ENCODE measurements at regions not wholly inside any gene's neighbourhood (a gene's known extent, or its start where the extent isn't known, plus 50 kb on each side); places are given as distances from the start of the nearest gene placed in this dataset.
A peak's percentile ranks its signal among the peaks of the same experiment; 100 is the strongest.

DNA sequence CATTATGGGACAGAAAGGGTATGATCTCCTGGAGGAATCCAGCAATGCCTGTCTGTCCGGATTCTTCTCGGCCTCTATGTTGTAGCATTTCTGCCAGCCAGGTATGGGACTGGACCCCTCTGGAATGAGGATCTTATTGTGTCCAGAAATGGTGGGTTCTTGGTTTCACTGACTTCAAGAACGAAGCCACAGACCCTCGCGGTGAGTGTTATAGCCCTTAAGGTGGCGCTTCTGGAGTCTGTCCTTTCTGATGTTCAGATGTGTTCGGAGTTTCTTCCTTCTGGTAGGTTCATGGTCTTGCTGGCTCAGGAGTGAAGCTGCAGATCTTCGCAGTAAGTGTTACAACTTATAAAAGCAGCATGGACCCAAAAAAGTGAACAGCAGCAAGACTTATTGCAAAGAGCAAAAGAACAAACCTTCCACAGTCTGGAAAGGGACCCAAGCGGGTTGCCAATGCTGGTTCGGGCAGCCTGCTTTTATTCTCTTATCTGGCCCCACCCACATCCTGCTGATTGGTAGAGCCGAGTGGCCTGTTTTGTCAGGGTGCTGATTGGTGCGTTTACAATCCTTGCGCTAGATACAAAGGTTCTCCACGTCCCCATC is 62.3 kb upstream of the IER3 start:
- H3K79me2 ChIP-seq (ENCODE audit: insufficient read depth, low read depth, low read length), result no peaks in the 10 kb centered on the region
- no peak overlapping the region for H3K4me3 ChIP-seq (ENCODE audit: low read depth, low read length, poor library complexity, severe bottlenecking)
- ChIA-PET POLR2A (no interaction called here), CTCF (ENCODE audit: unreplicated experiment) (interaction anchor here (0.6 kb wide), 1 partner anchor 209 kb away, joined by 3 read pairs; no protein-coding TSS in a partner anchor)
- no peak overlapping the region for H3K4me2 ChIP-seq (ENCODE audit: low read length)
- no peaks in the 10 kb centered on the region for H4K20me1 ChIP-seq (ENCODE audit: insufficient read depth, low read length)
- TF ChIP-seq EZH2phosphoT487 (IDR thresholded peaks at IDR 0.05; ENCODE audit: borderline replicate concordance, low read depth, low read length), result no peak
- TF ChIP-seq, protein P1, sequence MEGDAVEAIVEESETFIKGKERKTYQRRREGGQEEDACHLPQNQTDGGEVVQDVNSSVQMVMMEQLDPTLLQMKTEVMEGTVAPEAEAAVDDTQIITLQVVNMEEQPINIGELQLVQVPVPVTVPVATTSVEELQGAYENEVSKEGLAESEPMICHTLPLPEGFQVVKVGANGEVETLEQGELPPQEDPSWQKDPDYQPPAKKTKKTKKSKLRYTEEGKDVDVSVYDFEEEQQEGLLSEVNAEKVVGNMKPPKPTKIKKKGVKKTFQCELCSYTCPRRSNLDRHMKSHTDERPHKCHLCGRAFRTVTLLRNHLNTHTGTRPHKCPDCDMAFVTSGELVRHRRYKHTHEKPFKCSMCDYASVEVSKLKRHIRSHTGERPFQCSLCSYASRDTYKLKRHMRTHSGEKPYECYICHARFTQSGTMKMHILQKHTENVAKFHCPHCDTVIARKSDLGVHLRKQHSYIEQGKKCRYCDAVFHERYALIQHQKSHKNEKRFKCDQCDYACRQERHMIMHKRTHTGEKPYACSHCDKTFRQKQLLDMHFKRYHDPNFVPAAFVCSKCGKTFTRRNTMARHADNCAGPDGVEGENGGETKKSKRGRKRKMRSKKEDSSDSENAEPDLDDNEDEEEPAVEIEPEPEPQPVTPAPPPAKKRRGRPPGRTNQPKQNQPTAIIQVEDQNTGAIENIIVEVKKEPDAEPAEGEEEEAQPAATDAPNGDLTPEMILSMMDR (conservative IDR thresholded peaks at IDR 0.05; ENCODE audit: low read length), result no peak
- H3K4me1 ChIP-seq (ENCODE audit: insufficient read depth, low read length, poor library complexity, severe bottlenecking), result peaks cover 29% of the 10 kb centered on the region
- H3K27ac ChIP-seq (ENCODE audit: low read depth, low read length, poor library complexity, severe bottlenecking), result no peak overlapping the region
- TSS peak; percentile 91 for BruUV-seq (replicated peaks)
- no peak overlapping the region for H2AFZ ChIP-seq (ENCODE audit: low read length)
- DNase-seq (ENCODE audit: low spot score), result no peak
- no peaks in the 10 kb centered on the region for H3K9me2 ChIP-seq (ENCODE audit: insufficient read depth, low read length)
- no peaks in the 10 kb centered on the region for H3K9me3 ChIP-seq (ENCODE audit: low read length)
- intact Hi-C loops (cut with micrococcal nuclease; ENCODE audit: unreplicated experiment), result no loop called here
- H3K36me3 ChIP-seq (ENCODE audit: insufficient read depth, low read length), result no peaks in the 10 kb centered on the region

DNA sequence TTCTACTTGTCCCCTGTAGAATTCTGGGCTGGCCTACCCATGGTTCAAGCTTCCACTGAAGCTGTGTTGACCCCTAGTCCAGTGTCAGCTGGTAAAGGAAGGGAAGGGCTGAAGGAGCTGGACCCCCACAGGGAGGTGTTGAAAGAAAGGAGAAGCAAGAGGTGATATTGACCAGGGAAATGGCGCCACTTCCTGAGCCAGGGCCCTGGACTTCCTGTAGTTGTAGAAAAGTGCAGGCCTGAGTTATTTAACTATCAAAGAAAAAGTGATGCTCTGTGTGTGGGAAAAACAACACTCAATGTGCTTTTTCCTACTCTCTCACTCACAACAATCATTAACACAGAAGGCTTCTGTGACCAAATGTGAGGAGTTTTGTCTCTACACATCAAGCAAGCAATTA is 60.0 kb upstream of the IER3 start:
- ChIA-PET POLR2A (no interaction called here), CTCF (ENCODE audit: unreplicated experiment) (no interaction called here)
- BruUV-seq (replicated peaks), result no TSS peak
- no peaks in the 10 kb centered on the region for H4K20me1 ChIP-seq (ENCODE audit: insufficient read depth, low read length)
- TF ChIP-seq EZH2phosphoT487 (IDR thresholded peaks at IDR 0.05; ENCODE audit: borderline replicate concordance, low read depth, low read length), result no peak
- TF ChIP-seq, protein P1 (conservative IDR thresholded peaks at IDR 0.05; ENCODE audit: low read length), result no peak
- intact Hi-C loops (cut with micrococcal nuclease; ENCODE audit: unreplicated experiment), result no loop called here
- H3K4me3 ChIP-seq (ENCODE audit: low read depth, low read length, poor library complexity, severe bottlenecking), result no peak overlapping the region
- peaks cover 6% of the 10 kb centered on the region for H3K4me1 ChIP-seq (ENCODE audit: insufficient read depth, low read length, poor library complexity, severe bottlenecking)
- H3K9me2 ChIP-seq (ENCODE audit: insufficient read depth, low read length), result no peaks in the 10 kb centered on the region
- no peaks in the 10 kb centered on the region for H3K9me3 ChIP-seq (ENCODE audit: low read length)
- no peaks in the 10 kb centered on the region for H3K79me2 ChIP-seq (ENCODE audit: insufficient read depth, low read depth, low read length)
- H3K4me2 ChIP-seq (ENCODE audit: low read length), result no peak overlapping the region
- H3K36me3 ChIP-seq (ENCODE audit: insufficient read depth, low read length), result no peaks in the 10 kb centered on the region
- no peak for DNase-seq (ENCODE audit: low spot score)
- H2AFZ ChIP-seq (ENCODE audit: low read length), result no peak overlapping the region
- H3K27ac ChIP-seq (ENCODE audit: low read depth, low read length, poor library complexity, severe bottlenecking), result no peak overlapping the region

DNA sequence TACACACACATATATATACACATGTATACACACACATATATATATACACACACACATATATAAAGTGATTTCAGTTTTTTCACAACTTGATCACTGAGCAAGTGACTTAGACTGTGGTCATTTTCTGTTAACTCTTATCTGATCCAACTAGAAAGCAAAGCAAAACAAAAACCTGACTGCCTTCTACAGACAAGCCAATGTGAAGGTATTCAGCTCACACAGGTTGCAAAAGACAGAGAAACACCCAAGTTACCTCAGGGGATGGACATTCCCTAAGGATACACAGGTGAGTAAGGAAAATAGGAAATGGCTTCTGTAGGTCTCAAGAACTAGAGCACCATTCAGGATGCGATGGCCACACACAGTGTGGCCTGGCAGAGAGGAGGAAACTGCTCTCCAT is 58.4 kb upstream of the IER3 start:
- no peak overlapping the region for H3K27ac ChIP-seq (ENCODE audit: low read depth, low read length, poor library complexity, severe bottlenecking)
- no peaks in the 10 kb centered on the region for H3K4me1 ChIP-seq (ENCODE audit: insufficient read depth, low read length, poor library complexity, severe bottlenecking)
- H3K9me3 ChIP-seq (ENCODE audit: low read length), result no peaks in the 10 kb centered on the region
- H3K9me2 ChIP-seq (ENCODE audit: insufficient read depth, low read length), result no peaks in the 10 kb centered on the region; the same call in 1 of the 2 replicates
- no peak overlapping the region for H3K4me3 ChIP-seq (ENCODE audit: low read depth, low read length, poor library complexity, severe bottlenecking)
- H3K79me2 ChIP-seq (ENCODE audit: insufficient read depth, low read depth, low read length), result no peaks in the 10 kb centered on the region
- no peak overlapping the region for H2AFZ ChIP-seq (ENCODE audit: low read length)
- TF ChIP-seq EZH2phosphoT487 (IDR thresholded peaks at IDR 0.05; ENCODE audit: borderline replicate concordance, low read depth, low read length), result no peak
- TF ChIP-seq, protein P1 (conservative IDR thresholded peaks at IDR 0.05; ENCODE audit: low read length), result no peak
- no peak for DNase-seq (ENCODE audit: low spot score)
- H3K36me3 ChIP-seq (ENCODE audit: insufficient read depth, low read length), result no peaks in the 10 kb centered on the region
- no peaks in the 10 kb centered on the region for H4K20me1 ChIP-seq (ENCODE audit: insufficient read depth, low read length)
- intact Hi-C loops (cut with micrococcal nuclease; ENCODE audit: unreplicated experiment), result no loop called here
- CTCF ChIA-PET (ENCODE audit: unreplicated experiment), result no interaction called here
- POLR2A ChIA-PET, result no interaction called here
- no peak overlapping the region for H3K4me2 ChIP-seq (ENCODE audit: low read length)
- BruUV-seq (replicated peaks), result no TSS peak
